HG03575 (cell line): ENCODE measurements at regions not wholly inside any gene's neighbourhood (a gene's known extent, or its start where the extent isn't known, plus 50 kb on each side); places are given as distances from the start of the nearest gene placed in this dataset.
"Not testable (repeated sequence)": the region's sequence is repeated elsewhere in the genome, so short reads cannot be mapped to it uniquely, and the experiment has no call there.

Experiments
- ATAC-seq: cut with Tn5 transposase; IDR thresholded peaks from one replicate; pipeline ENCODE4 v1.9.1; 2021; ENCODE audit not compliant: unreplicated experiment, insufficient number of reproducible peaks, low FRiP score; ENCODE audit errors: extremely low read depth

DNA sequence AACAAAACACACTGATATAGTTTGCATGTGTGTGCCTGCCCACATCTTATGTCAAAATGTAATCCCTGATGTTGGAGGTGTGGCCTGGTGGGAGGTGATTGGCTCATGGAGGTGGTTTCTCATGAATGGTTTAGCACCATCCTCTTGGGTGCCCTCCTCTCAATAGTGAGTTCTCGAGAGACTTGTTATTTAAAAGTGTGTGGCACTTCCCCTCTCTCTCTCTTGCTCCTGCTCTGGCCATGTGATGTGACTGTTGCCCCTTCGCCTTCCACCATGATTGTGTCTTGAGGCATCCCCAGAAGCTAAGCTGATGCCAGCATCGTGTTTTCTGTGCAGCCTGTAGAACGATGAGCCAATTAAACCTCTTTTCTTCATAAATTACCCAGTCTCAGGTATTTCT lies 454.1 kb upstream of the DCN start:
- no peak for ATAC-seq

DNA sequence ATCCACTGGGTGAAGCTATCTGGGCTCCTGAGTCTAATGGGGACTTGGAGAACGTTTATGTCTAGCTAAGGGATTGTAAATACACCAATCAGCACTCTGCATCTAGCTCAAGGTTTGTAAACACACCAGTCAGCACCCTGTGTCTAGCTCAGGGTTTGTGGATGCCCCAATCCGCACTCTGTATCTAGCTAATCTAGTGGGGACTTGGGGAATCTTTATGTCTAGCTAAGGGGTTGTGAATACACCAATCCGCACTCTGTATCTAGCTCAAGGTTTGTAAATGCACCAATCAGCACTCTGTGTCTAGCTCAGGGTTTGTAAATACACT lies 451.7 kb upstream of the DCN start:
- ATAC-seq, result not testable (repeated sequence)

GRCh38 chr12:91633734-91634357 lies 451.2 kb upstream of the DCN start:
- no peak for ATAC-seq

- no peak for ATAC-seq
Observed at GRCh38 chr12:91633206-91633605, 450.6 kb upstream of the DCN start.

GRCh38 chr12:91632042-91632786 lies 449.6 kb upstream of the DCN start:
- no peak for ATAC-seq

- ATAC-seq, result no peak
Observed at GRCh38 chr12:91630596-91631293, 448.1 kb upstream of the DCN start.

DNA sequence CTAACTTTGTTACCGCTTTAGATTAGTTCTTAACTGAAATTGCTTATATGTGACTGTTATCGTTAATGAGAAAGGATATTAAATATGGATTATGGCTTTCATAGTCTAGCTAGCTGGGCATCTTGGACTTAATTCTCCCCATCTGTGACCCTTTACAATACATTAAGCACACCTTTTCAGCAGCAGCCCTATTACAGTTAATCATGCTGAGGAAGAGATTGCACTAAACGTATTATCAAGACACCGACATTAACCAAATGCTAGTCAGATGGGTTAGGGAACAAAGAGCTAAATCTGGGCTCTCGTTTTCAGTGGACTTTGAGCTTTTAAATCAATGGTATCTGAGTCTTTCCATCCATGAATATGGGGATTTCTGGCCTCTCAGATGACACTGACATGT lies 447.5 kb upstream of the DCN start:
- ATAC-seq, result no peak

GRCh38 chr12:91629440-91629839 lies 446.8 kb upstream of the DCN start:
- ATAC-seq, result no peak

DNA sequence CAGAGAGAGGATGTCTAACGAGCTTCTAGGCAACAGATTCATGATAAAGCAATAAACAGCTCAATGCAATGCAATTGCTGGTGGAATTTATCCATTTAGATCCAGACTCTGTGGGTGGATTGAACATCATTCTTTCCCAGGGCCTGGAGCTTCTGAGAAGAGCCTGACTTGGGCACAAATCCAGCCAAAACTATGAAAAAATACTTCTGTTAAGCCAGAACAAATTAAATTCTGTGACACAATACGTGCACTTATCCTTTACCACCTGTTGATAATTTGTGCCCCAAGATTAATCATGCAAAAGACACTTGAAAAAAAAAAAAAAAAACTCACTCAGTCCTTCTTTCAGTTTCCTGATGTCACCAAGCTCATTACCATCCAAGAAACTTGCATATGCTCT lies 446.0 kb upstream of the DCN start:
- ATAC-seq, result no peak

DNA sequence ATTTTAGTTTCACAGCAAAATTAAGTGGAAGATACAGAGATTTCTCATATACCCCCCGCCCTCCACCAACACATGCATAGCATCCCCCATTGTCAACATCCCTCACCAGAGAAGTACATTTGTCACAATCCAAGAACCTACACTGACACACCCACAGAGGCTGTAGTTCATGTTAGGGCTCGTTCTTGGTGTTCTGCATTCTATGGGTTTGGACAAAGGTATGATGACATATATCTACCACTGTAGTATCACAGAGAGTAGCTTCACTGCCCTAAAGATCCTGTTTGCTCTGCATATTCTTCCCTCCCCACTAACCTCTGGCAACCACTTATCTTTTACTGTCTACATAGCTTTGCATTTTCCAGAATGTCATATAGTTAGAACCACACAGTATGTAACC lies 444.6 kb upstream of the DCN start:
- ATAC-seq, result no peak

- ATAC-seq, result no peak
Observed at GRCh38 chr12:91622981-91623380, 440.4 kb upstream of the DCN start.

DNA sequence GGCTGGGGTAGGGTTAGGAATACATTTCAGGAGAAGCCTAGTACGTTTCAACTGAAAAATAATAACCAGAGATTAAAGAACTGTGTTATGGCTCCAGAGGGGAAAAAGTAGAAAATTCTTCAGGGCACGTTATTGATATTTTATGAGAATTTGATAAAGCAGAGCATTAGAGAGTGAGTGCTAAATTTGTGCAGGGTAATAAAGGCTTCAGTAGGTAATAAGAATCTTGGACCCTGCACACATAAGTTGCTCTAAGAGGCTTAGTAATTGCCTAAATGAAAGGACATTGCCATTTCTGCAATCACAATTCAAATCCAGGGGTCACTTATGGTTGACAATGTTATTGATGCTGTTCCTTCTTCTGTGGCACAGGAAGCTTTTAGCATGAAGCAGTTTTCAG lies 439.4 kb upstream of the DCN start:
- ATAC-seq, result no peak

DNA sequence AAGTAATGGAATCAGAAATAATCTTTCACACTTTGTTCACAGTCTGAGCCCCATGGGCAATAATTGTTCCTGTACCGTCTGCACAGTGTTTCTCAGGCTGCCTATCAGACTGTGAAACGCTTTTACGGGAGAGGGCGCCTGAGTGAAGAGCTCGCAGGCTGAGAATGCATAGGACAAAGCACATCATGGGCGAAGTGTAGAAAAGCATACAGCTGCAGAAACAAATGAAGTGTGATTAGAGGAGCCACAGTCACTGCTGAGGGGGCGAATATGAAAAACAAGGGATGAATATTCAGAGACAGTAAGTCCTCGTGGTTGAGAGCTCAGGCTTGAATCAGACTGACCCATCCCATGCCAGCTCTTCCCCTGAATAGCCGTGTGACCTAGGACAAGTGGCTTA lies 438.4 kb upstream of the DCN start:
- no peak for ATAC-seq

DNA sequence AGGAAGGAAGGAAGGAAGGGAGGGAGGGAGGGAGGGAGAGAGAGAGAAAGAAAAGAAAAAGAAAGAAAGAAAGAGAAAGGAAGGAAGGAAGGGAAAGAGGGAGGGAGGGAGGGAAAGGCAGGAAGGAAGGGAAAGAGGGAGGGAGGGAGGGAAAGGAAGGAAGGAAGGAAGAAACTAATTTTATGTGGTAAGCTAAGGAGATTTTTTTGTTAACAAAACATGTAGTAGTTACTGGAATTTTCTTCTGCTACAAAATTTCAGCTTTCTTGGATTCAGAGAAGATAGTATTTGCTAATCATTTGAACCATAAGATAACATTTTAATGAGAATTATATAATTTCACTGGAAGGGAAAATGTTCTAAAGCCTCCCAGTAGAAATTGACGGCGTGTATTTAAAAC lies 437.8 kb upstream of the DCN start:
- ATAC-seq, result no peak

- no peak for ATAC-seq
Observed at GRCh38 chr12:91618281-91618680, 435.7 kb upstream of the DCN start.

DNA sequence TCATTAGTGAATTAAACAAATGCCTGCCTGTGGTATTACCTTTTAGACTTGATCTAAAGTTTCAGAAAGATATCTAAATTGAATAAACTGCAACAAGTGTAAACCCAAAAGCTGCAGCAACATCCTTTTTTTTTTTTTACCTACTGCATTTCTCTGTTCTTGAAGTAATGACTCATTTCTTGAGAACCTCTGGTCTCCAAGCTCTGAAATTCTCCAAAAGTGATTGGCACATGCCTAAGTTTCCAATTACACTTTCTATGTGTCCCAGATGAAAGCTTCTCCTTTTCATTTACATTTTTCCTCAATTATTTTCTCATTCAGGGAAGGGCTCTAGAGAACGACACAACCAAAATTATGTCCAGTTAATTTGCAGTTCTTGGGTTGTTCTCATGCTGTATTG lies 435.2 kb upstream of the DCN start:
- no peak for ATAC-seq

DNA sequence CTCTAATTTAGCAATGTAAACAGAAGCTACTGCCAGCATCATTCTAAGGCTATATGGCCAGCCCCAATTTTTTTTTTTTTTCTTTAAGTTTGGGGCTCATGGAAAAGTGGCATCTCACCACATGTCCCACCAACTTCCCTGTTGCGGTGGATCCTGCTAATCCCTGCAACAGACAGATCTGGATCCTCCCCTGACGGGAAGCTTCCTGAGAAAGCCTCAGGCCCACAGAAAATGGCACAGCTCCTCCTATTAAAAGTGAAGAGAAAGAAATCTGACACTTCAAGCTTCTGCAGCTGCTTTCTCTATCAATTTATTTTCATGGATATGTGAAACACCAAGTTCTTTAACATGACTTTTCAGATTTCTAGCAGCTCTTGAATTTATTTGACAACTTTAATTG lies 433.8 kb upstream of the DCN start:
- ATAC-seq, result no peak

DNA sequence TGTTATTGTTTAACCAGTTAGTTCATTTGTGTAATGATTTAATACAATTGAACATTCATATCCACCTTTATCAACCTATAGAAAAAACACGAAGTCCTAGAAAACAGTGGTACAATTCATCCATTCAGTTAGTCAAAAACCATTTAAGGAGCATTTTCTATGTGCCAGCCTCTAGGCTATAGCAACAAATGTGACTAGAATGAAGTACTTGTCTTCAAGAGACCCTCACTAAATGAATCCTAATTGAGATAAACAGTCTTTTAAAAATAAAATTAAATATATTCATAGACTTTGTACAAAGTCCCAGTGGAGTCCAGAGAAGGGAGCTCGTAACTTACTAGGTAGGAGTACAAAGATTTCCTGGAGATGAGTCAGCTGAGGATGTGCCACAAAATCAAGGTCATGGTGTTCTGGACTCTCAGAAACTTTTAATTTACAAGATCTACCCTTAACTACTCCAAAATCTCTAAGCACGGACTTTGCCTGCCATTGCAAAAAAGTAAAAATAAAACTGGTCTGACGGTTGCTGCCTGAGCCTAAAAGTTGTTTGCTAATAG lies 430.7 kb upstream of the DCN start:
- ATAC-seq, result no peak

GRCh38 chr12:91610561-91610960 lies 427.9 kb upstream of the DCN start:
- no peak for ATAC-seq

- no peak for ATAC-seq
Observed at GRCh38 chr12:91609283-91609682, 426.7 kb upstream of the DCN start.
